GM21619 (cell line): ENCODE measurements at regions not wholly inside any gene's neighbourhood (a gene's known extent, or its start where the extent isn't known, plus 50 kb on each side); places are given as distances from the start of the nearest gene placed in this dataset.
"Not testable (repeated sequence)": the region's sequence is repeated elsewhere in the genome, so short reads cannot be mapped to it uniquely, and the experiment has no call there.

ENCODE experiments used
- ATAC-seq: cut with Tn5 transposase; IDR thresholded peaks from one replicate; pipeline ENCODE4 v1.9.1; 2021; ENCODE audit not compliant: unreplicated experiment

DNA sequence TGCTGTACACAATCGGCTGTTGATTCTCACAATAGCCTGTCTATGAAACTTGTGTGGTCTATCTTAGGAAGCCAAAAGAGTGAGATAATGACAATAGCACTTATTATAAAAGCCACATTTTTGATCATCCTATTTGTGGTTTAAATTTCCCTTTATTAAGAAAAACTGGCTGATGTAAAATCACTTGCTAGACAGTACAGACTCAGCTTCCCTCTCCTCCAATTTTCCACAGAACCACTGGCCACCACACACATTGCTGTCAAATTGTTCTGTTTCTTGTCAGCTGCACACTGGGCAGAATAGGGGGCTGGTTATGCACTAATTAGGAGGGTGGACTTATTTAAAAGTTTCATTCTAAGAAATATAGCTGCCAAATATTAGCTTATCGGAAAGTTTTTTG lies 425.9 kb downstream of the EPHA3 start:
- no peak for ATAC-seq

DNA sequence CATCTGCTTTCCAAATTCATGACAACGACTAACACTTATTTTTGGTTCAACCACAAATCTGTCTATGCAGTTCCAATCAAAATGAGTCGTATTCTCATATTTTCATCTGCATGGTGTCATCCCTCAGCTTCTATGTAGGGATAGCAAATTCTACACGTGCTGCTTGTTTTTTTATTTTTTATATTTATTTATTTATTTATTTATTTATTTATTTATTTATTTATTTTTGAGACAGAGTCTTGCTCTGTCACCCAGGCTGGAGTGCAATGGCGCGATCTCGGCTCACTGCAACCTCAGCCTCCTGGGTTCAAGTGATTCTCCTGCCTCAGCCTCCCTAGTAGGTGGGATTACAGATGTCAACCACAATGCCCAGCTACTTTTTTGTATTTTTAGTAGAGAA lies 447.2 kb downstream of the EPHA3 start:
- ATAC-seq: not testable (repeated sequence)

DNA sequence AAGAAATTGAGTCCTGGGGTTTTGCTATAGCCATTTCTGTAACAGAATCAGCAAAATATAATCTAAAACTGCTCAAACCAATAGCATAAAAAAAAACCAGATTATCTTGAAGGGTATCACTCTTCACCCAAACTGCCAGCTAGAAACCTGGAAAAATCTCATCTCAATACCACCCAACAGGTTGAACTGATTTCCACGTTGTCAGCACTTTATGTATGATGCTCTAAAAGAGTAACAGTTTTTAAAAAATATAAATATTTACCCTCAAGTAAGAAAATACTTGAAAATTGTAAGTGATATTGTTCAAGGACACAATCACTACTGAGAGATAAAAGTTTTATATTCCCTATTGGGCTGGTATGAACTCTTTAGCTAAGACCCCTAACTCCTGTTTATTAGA lies 451.3 kb downstream of the EPHA3 start:
- no peak for ATAC-seq

- ATAC-seq: no peak
Observed at GRCh38 chr3:89560568-89560967, 453.1 kb downstream of the EPHA3 start.

DNA sequence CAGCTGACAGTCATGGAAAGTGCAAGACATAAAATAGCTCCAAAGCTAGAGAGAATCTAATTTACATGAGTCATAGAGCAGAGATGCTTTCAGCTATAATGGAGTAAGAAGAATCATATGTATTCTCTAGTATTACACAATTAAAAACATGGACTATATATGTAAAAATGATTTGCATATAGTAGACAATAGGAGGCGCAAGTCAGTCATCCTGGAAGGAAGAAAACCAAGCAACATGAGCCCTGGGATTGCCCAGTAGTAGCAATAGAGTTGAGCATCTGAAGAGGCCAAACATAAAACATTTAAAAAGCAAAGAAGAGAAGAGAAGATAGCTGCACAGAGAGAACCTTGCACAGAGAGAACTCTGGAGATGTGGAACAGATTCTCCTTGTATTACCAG lies 455.0 kb downstream of the EPHA3 start:
- no peak for ATAC-seq

DNA sequence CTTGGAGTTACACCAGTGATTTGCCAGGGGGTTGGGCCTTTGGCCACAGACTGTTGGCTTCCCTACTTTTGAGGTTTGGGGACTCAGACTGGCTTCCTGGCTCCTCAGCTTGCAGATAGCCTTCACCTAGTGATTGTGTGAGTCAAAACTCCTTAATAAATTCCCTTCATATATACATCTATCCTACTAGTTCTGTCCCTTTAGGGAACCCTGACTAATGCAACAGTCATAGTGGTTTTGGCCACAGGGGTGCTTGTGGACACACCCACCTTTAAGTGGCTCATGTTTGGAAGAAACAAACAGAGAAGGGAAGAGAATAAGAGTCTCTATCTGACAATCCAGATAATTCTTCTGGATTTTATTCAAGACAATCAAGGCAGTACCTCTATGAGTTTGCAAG lies 457.7 kb downstream of the EPHA3 start:
- no peak for ATAC-seq

DNA sequence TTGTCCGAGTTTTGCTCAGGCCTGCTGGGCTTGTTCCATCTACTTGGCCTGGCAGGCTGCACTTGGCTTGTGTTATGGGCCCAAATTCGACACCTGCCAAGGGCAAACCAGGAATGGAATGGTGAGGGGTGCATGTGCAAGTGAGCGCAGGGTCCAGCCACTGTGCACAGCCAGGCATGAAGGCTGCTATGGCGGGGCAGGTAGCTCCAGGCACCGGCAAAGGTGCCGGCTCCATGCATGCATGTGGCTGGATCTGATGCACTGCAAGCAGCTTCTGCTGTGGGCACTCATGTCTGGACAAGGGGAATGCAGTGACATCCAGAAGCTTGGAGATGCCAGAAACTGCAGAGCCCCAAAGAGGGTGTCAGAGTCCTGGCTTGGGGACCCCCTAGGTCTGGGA lies 463.0 kb downstream of the EPHA3 start:
- ATAC-seq: no peak

DNA sequence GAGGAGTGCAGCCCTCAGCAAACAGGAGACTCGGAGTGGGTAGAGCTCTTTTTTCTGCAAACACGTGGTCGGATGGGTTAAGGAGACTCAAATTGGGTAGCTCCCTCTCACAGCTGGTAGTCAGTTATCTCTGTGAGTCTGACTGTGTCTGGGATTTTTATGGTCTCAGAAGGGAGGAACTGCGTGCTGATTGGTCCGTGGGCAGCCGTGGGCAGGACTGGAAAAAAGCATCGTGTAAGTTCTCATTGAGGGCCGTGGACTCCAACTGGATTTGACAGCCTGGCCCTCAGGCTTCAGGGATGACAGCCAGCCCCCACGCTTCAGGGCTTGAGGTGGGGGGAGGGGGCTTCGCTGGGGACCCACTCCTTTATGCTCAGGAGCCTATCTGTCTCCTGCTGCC lies 463.9 kb downstream of the EPHA3 start:
- no peak for ATAC-seq

- no peak for ATAC-seq
Observed at GRCh38 chr3:89571707-89572106, 464.3 kb downstream of the EPHA3 start.

- ATAC-seq: no peak
Observed at GRCh38 chr3:89572261-89572660, 464.8 kb downstream of the EPHA3 start.

DNA sequence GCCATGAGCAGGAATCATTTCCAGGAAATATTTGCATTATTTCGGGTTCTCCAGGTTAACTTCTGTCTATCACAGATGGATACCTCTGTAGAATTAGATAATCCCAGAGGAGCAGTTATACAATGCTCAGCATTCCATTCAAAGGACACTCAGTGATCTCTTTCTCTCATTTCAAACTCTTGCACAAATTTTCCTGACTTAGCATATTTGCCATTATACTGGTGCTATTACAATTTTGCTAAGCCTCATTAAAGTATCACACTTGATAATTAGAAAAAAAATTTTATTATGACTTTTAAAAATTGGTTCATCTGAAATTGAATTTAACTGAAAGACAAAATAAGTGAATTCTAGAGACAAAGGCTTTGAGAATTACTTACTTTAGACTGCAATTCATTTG lies 469.0 kb downstream of the EPHA3 start:
- ATAC-seq: no peak

DNA sequence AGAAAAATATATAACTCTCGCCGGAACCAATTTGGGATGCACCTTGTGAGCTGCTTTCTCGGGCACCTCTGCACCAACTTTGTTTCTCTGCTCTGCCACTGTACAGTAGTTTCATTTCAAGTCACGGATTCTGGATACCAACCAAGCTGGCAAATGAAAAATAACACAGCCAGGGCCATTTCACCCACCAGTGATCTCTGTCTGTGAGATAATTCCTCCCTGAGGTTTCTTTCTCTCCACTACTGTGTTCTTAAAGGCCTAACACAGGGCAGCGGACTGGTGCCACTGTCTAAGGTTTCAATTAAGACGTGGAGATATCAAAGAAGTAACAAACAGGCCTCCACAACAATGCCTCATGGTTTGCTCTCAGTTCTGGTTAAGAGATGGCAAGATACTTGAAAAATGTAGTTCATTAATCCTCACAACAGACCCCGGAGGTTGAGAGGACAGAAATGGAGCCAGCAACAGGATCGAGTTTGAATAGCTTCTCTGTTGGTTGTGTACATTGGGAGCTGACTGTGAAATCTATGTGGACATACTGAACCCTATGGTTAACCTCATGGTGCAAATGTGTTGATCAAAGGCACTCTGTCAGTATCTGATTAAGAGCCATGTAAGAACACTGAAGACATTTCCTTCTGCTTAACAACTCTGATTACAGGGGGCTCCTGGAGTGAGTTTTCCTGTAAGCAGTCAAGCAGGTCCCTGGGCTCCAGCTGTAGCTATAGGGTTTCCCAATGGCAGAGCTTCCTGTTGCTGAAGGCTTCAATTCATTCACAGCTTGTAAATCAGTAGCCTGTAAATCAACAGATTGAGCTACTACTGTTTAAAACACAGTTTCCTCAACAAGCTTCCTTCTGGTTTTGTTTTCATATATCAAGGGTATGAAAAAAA lies 470.5 kb downstream of the EPHA3 start:
- no peak for ATAC-seq

- no peak for ATAC-seq
Observed at GRCh38 chr3:89580859-89581258, 473.4 kb downstream of the EPHA3 start.

DNA sequence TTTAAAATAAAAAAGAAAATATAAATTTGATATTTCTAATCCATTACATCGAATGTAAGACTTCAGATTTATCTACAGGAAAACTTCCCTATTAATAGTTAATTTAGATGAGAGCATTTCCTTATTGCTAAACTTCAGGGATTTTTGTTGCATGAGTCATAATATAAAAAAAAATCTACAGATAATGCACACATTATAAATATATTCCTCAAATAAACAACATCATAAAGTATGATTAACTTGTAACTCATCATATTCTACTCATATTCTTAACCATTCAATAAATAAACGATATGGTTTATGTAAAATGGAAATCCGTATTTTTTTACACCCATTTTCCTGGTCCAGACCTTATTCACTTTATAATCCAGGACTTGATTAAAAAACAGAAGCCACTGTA lies 477.0 kb downstream of the EPHA3 start:
- no peak for ATAC-seq

GRCh38 chr3:89586256-89586655 lies 478.8 kb downstream of the EPHA3 start:
- ATAC-seq: no peak

- no peak for ATAC-seq
Observed at GRCh38 chr3:89586676-89587075, 479.3 kb downstream of the EPHA3 start.

- ATAC-seq: no peak
Observed at GRCh38 chr3:89606151-89606550, 498.7 kb downstream of the EPHA3 start.

DNA sequence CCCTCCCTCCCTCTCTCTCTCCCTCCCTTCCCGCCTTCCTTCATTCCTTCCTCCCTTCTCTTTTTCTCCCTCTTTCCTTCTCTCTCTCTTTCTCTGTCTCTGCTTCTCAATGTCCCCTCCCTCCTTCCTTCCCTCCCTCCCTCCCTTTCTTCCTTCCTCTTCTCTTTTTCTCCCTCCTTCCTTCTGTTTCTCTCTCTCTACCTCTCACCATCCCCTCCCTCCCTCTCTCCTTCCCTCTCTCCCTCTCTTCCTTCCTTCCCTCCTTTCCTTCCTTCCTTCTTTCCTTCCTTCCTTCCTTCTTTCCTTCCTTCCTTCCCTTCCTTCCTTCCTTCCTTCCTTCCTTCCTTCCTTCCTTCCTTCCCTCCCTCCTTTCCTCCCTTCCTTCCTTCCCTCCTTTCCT lies 504.6 kb downstream of the EPHA3 start:
- ATAC-seq: no peak

DNA sequence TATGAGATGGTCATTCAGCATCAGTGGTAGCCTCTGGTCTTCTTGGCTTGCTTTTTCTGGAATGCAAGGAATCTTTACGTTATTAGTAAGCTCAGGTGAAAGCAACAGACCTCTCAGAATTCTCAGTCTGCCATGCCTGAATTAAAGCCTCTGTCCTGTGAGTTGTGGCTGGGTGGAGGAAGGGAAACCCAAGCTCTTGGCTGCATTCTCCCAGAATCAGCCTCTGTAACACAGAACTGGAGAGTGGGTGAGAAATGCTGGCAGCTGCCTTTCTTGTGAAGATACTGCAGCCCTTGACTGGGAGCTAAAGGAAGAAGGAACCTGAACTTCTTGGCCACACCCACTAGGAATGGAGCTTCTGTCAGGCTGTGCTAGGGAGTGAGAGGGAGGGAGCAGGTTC lies 505.8 kb downstream of the EPHA3 start:
- no peak for ATAC-seq

- ATAC-seq: no peak
Observed at GRCh38 chr3:89617706-89618105, 510.3 kb downstream of the EPHA3 start.

DNA sequence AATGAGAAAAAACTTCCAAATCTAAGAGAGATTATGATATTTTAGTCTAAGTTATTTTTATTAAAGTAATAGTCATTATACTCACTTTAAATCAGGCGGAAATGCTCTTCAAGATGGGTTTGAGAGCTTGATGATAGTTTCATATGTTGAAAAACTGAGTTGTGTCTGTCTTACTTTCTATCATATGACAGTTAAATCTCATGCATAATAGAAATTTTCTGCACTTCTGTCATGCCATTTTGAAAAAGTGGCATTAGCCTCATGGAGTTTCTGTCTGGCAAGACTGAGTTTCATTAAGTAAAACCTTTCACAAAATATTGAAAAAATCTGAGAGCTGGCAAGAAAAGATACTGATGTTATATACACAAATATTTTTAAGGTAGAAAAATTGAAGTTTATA lies 511.8 kb downstream of the EPHA3 start:
- ATAC-seq: no peak

- no peak for ATAC-seq
Observed at GRCh38 chr3:89622063-89622700, 514.8 kb downstream of the EPHA3 start.

DNA sequence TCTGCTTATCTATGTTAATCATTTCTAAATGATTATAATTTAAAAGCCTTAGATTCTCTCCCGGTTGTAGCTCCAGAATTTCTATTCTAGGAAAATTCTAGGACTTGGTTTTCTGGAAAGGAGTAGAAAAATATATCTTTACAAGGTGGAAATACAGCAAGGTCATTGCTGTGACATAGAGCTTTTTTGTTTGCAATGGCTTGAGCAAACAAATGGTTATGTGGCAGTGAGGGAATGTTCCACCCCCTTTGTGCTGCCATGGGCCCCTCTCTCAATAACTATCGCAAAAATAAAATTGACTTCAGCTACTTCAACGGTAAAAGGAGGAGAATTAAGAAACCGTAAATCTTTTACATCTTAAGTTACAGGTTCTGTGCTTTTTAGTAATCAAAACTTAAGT lies 517.1 kb downstream of the EPHA3 start:
- no peak for ATAC-seq
